GM12878 (cell line): ENCODE measurements at regions not wholly inside any gene's neighbourhood (a gene's known extent, or its start where the extent isn't known, plus 50 kb on each side); places are given as distances from the start of the nearest gene placed in this dataset.

Source experiments
- CTCF ChIP-seq, 3 experiments: IDR thresholded peaks in 2 of 3; conservative IDR thresholded peaks in 1 of 3; 2 replicates each; pipeline ENCODE4 v1.5.1; 2011; ENCODE audit warnings: low read depth in 3 of 3, low read length in 3 of 3, mild to moderate bottlenecking in 3 of 3, control low read depth in 2 of 3, moderate library complexity in 2 of 3, inconsistent platforms in 1 of 3, mixed read lengths in 1 of 3; ENCODE audit not compliant: control insufficient read depth in 2 of 3, insufficient read depth in 1 of 3; ENCODE audit errors: extremely low read depth in 1 of 3
- SIN3A ChIP-seq: IDR thresholded peaks from 2 replicates; pipeline ENCODE4 v1.6.1; 2012; ENCODE audit warnings: low read depth, low read length, improper control_type of control experiment

DNA sequence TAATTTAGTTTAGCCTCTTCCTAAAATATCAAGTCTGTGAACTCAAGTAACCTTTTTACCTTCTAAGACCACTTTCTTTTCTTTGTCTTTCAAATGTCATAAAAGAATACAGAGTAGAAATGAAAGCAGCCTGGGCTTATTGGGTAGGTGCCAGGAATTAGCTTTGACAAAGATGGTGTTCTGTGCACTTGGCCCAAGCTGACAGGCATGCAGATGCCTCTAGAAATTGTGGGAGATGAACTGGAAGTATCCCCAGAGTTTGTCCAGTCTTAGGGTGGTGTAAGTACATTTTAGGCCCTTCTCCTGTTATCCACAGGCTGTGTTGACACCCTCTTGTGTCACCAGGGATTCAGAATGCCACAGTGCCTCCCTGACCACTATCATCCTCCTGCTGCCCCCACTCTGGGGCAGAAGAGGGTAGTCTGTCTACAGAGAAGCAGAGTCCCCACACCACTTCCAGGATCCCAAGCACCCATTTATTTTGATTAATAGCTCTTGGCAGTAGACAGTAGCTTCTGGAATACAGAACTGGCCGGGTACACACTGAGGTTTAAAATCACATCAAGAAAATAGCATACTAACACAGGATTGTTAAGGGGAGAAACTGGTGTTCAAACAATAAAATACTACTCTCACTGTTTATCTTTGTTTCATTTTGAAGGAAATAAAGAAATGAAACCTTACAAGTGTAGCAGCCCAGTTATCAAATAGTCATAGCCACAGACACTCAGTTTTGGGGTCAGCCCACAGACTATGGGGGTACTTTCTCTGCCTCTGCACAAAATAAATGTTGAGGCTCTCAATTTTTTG lies 343.2 kb downstream of the KCNRG start:
- TF ChIP-seq CTCF (IDR thresholded peaks at IDR 0.05 in 2 of 3, conservative IDR thresholded peaks at IDR 0.05 in 1 of 3; ENCODE audit: control insufficient read depth in 2 of 3, extremely low read depth in 1 of 3, insufficient read depth in 1 of 3, low read depth in 3 of 3, low read length in 3 of 3) (no peak), SIN3A (no peak)
